ENCODE measurements at regions not wholly inside any gene's neighbourhood (a gene's known extent, or its start where the extent isn't known, plus 50 kb on each side); places are given as distances from the start of the nearest gene placed in this dataset.
A peak's percentile ranks its signal among the peaks of the same experiment; 100 is the strongest.

- no peaks in the 10 kb centered on the region for H3K27me3 ChIP-seq
- WGBS, 2 donors, result 37 to 67% methylated on average over 6 of the region's 6 CpGs
- DNase-seq (no peak), ATAC-seq (peak in 3 of 8 donors; percentile 20 to 48 (median 21))
- no peak for TF ChIP-seq CTCF (IDR thresholded peaks at IDR 0.05)
- H3K36me3 ChIP-seq, result no peaks in the 10 kb centered on the region
- peak overlapping the region in 7 of 10 donors; percentile 19 to 88 (median 62) for H3K27ac ChIP-seq
- H3K4me3 ChIP-seq, result peak overlapping the region in 4 of 10 donors; percentile 39 to 46 (median 40)
- peaks cover 0 to 10% (median 0%) of the 10 kb centered on the region in 11 donors for H3K9me3 ChIP-seq
- peaks cover 6 to 26% (median 21%) of the 10 kb centered on the region in 9 donors for H3K4me1 ChIP-seq
- intact Hi-C loops (cut with DNase I), result no loop called here
Observed at GRCh38 chr18:9017905-9018227, 84.6 kb upstream of the NDUFV2 start.

GRCh38 chr18:9019135-9019534, 83.4 kb upstream of the NDUFV2 start:
- peaks cover 0 to 10% (median 0%) of the 10 kb centered on the region in 11 donors for H3K9me3 ChIP-seq
- no peak overlapping the region for H3K4me3 ChIP-seq
- DNase-seq, result no peak
- no peaks in the 10 kb centered on the region for H3K27me3 ChIP-seq
- ATAC-seq, result no peak
- no peak for TF ChIP-seq CTCF (IDR thresholded peaks at IDR 0.05)
- intact Hi-C loops (cut with DNase I), result no loop called here
- WGBS, 2 donors, result 97 to 99% methylated on average over 4 of the region's 4 CpGs
- H3K36me3 ChIP-seq, result no peaks in the 10 kb centered on the region
- H3K27ac ChIP-seq, result no peak overlapping the region
- H3K4me1 ChIP-seq, result peaks cover 6 to 30% (median 22%) of the 10 kb centered on the region in 9 donors

- WGBS, 2 donors, result 89 to 97% methylated on average over 3 of the region's 3 CpGs
Observed at GRCh38 chr18:9020221-9020620, 82.3 kb upstream of the NDUFV2 start.

GRCh38 chr18:9021458-9021857, 81.0 kb upstream of the NDUFV2 start:
- Histone ChIP-seq H3K36me3 (no peaks in the 10 kb centered on the region), H3K4me1 (peaks cover 6 to 28% (median 20%) of the 10 kb centered on the region in 9 donors), H3K27ac (no peak overlapping the region), H3K4me3 (no peak overlapping the region), H3K9me3 (peaks cover 0 to 10% (median 0%) of the 10 kb centered on the region in 11 donors), H3K27me3 (no peaks in the 10 kb centered on the region)
- TF ChIP-seq CTCF (IDR thresholded peaks at IDR 0.05), result no peak
- no peak for ATAC-seq
- intact Hi-C loops (cut with DNase I), result no loop called here
- 96 to 97% methylated on average over 3 of the region's 3 CpGs for WGBS, 2 donors
- DNase-seq, result no peak

More at GRCh38 chr18:9020221-9020620, 82.3 kb upstream of the NDUFV2 start:
- no peak for TF ChIP-seq CTCF (IDR thresholded peaks at IDR 0.05)
- Histone ChIP-seq H3K4me1 (peaks cover 6 to 30% (median 22%) of the 10 kb centered on the region in 9 donors), H3K27ac (no peak overlapping the region), H3K4me3 (no peak overlapping the region), H3K27me3 (no peaks in the 10 kb centered on the region), H3K9me3 (peaks cover 0 to 10% (median 0%) of the 10 kb centered on the region in 11 donors), H3K36me3 (no peaks in the 10 kb centered on the region)
- ATAC-seq, result no peak
- intact Hi-C loops (cut with DNase I), result no loop called here
- DNase-seq, result no peak

All from heart right ventricle (tissue), 16 donors.